Upper lobe of right lung (tissue), 1 donor: ENCODE measurements at regions not wholly inside any gene's neighbourhood (a gene's known extent, or its start where the extent isn't known, plus 50 kb on each side); places are given as distances from the start of the nearest gene placed in this dataset.

Experiments used
- ATAC-seq: fragments of 200-7000 bp; cut with Tn5 transposase; one replicate; pipeline ENCODE4 v1.9.1; 2020; ENCODE audit warnings: mild to moderate bottlenecking, moderate library complexity
- DNase-seq: peaks from one replicate; pipeline ENCODE4 v3.0.0-alpha.2; 2020
- H3K27ac ChIP-seq: fragments of 200-600 bp; one replicate; pipeline ENCODE4 v1.8.0; 2022
- H3K27me3 ChIP-seq: fragments of 200-600 bp; one replicate; pipeline ENCODE4 v1.8.0; 2022; ENCODE audit warnings: mild to moderate bottlenecking
- H3K36me3 ChIP-seq: fragments of 200-600 bp; one replicate; pipeline ENCODE4 v1.8.0; 2022
- H3K4me1 ChIP-seq: fragments of 200-600 bp; one replicate; pipeline ENCODE4 v1.8.0; 2022
- H3K4me3 ChIP-seq: fragments of 200-600 bp; one replicate; pipeline ENCODE4 v1.8.0; 2022; ENCODE audit warnings: mild to moderate bottlenecking
- H3K9me3 ChIP-seq: fragments of 200-600 bp; one replicate; pipeline ENCODE4 v1.8.0; 2022
- intact Hi-C: fragments of 100-400 bp; cut with DNase I; formaldehyde crosslinking; loops from one replicate; pipeline ENCODE4 v1.11.0; 2022
- TF ChIP-seq, protein P1 (sequence below): fragments of 200-600 bp; IDR thresholded peaks from one replicate; pipeline ENCODE4 v1.8.0; 2022; ENCODE audit warnings: antibody characterized with exemption
- donor health status: DM: no; HTN: yes; CAD: no; lungs with severe emphysema.

DNA sequence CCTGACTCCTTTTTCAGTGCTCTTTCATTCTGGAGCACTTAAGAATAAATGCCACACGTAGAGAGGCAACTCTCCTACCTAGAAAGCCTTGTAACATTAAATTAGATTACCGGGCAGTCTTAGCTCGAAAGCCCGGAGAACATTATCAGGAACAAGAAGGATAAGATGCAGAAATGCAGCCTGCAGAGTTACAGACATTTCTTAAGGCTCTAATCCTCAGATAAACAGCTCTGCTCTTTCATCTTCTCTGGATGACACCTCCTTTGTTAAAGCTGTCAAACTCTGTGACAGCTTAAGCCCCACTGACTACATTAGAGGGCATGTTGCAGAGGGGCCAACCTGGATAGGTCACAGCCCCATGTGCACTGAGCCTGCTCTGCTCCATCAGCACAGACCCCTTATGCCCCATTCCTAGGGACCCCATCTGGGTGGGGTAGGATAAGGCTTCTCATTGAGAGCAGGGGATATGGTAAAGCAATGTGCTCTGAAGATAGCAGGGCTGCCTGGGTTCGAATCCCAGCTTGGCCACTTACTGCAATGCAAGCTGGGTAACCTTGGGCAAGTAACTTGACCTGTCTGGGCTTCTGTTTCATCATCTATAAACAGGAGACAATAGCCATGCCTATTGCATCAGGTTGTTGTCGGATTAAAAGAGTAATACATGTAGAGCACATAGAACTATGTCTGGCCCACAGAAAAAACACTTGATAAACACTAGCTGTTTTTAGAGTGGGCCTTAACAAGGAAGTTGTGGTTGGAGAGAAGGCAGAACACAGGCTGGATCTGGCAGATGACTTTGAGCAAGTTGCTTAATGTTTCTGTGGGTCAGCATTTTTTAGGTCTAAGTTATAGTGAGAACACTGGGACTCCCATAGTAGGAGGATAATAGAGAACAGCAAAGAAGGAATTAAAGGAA, 111.4 kb downstream of the THNSL2 start:
- TF ChIP-seq, protein P1, sequence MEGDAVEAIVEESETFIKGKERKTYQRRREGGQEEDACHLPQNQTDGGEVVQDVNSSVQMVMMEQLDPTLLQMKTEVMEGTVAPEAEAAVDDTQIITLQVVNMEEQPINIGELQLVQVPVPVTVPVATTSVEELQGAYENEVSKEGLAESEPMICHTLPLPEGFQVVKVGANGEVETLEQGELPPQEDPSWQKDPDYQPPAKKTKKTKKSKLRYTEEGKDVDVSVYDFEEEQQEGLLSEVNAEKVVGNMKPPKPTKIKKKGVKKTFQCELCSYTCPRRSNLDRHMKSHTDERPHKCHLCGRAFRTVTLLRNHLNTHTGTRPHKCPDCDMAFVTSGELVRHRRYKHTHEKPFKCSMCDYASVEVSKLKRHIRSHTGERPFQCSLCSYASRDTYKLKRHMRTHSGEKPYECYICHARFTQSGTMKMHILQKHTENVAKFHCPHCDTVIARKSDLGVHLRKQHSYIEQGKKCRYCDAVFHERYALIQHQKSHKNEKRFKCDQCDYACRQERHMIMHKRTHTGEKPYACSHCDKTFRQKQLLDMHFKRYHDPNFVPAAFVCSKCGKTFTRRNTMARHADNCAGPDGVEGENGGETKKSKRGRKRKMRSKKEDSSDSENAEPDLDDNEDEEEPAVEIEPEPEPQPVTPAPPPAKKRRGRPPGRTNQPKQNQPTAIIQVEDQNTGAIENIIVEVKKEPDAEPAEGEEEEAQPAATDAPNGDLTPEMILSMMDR = no peak
- Histone ChIP-seq H3K9me3 (no peaks in the 10 kb centered on the region), H3K36me3 (no peaks in the 10 kb centered on the region), H3K27me3 (peaks cover 18% of the 10 kb centered on the region), H3K4me1 (peaks cover 4% of the 10 kb centered on the region), H3K27ac (no peak overlapping the region), H3K4me3 (no peak overlapping the region)
- DNase-seq = no peak
- intact Hi-C loops = no loop called here
- peak; percentile 94 for ATAC-seq

DNA sequence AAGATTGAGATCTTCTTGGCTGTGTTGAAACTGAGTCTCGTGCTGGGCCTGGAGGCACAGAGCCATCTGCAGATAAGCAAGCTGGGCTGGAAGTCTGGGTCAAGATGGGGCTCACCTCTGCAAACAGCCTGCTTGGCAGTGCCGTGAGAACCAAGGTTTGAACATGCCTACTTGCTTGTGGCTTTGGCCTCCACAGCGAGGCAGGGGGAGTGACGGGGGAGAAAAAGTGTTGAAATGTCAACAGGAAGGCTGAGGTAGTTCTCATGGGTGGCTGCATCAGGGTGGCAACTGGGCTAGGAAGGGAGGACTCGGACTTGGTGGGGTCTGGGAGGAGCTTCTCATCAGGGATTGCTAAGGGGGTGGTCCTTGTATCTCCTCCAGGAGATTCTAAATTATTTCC, 99.7 kb downstream of the THNSL2 start:
- Histone ChIP-seq H3K4me3 (no peak overlapping the region), H3K36me3 (no peaks in the 10 kb centered on the region), H3K27ac (no peak overlapping the region), H3K9me3 (no peaks in the 10 kb centered on the region), H3K4me1 (no peaks in the 10 kb centered on the region), H3K27me3 (no peaks in the 10 kb centered on the region)
- TF ChIP-seq, protein P1 = no peak
- no peak for ATAC-seq
- intact Hi-C loops = no loop called here
- no peak for DNase-seq

DNA sequence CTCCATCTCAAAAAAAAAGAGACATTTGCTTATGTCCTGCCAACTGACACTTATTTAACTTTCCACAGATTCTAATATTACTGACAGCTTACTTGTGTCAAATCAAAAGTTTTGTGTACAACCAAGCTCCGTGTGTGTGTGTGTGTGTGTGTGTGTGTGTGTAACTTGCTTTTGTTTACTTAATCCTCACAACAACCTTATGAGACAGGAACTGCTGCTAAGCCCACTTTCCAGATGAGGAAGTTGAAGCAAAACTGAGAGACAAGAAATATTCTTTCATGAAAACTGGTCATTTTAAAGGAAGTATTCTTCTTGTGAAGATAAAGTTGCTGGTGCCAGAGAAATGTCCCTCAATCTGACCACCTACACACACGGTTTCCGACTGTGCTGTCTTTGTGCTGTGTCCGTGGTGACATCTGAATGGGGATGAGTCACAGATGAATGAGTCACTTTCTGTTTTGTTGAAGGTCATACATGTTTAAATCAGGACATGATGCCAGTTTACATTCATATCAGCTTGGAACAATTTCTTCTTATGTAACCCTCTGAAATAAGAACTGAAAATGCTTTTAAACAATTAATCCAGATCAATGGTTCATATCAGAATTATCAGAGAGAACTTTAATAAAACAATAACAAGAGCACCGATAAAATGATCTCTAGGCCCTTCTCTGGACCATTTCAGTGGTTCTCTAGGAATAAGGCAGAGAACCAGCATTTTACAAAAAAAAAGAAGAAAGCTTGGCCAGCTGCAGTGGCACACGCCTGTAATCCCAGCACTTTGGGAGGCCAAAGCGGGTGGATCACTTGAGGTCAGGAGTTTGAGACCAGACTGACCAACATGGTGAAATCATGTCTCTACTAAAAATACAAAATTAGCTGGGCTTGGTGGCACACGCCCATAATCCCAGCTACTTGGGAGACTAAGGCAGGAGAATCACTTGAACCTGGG, 95.5 kb downstream of the THNSL2 start:
- Histone ChIP-seq H3K36me3 (no peaks in the 10 kb centered on the region), H3K9me3 (no peaks in the 10 kb centered on the region), H3K27me3 (no peaks in the 10 kb centered on the region), H3K4me3 (no peak overlapping the region), H3K4me1 (no peaks in the 10 kb centered on the region), H3K27ac (peak overlapping the region; percentile 9)
- peak; percentile 84 for ATAC-seq
- intact Hi-C loops = no loop called here
- DNase-seq = no peak
- TF ChIP-seq, protein P1 = no peak

DNA sequence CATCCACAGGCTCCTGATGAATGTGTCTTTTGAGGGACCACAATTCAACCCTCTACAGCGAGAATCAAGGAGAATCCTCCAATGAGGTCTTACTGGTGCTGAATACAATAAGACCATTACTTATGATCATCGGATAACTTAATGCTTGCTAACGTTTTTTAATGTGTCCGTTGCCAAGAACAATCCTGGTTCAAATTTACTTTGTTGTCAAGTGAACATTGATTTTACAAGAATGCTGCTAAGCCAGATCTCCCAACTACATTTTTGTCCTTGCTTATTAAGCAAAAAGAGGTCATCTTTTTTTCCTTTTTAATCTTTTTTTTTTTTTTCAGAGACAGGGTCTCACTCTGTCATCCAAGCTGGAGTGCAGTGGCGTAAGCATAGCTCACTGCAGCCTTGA, 93.7 kb downstream of the THNSL2 start:
- TF ChIP-seq, protein P1 = no peak
- H3K27ac ChIP-seq = no peak overlapping the region
- no peak overlapping the region for H3K4me3 ChIP-seq
- no peaks in the 10 kb centered on the region for H3K36me3 ChIP-seq
- intact Hi-C loops = no loop called here
- no peak for DNase-seq
- H3K9me3 ChIP-seq = no peaks in the 10 kb centered on the region
- H3K27me3 ChIP-seq = no peaks in the 10 kb centered on the region
- ATAC-seq = no peak
- H3K4me1 ChIP-seq = no peaks in the 10 kb centered on the region

DNA sequence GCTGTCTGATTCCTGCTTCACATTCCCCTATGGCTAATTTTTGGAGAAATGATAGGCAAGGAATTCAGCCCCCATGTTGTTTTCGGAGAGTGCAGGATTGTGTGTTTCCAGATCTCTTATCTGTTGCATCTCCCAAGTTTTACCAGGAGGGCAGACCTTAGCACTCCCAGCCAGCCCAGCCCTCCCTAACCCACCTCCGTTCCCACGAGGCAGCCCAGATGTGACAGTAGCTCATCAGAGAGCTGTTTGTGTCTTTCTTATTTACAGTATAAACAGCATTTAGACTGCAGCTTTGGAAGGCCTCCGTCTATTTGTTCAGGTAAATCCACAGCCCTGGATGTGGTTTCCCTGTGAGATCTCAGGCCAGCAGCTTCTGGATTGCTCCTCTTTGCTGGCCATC, 91.6 kb downstream of the THNSL2 start:
- intact Hi-C loops = no loop called here
- Histone ChIP-seq H3K4me1 (no peaks in the 10 kb centered on the region), H3K9me3 (no peaks in the 10 kb centered on the region), H3K36me3 (no peaks in the 10 kb centered on the region), H3K4me3 (no peak overlapping the region), H3K27ac (no peak overlapping the region), H3K27me3 (no peaks in the 10 kb centered on the region)
- no peak for DNase-seq
- TF ChIP-seq, protein P1 = no peak
- no peak for ATAC-seq
